GM12891 (cell line): ENCODE measurements at regions not wholly inside any gene's neighbourhood (a gene's known extent, or its start where the extent isn't known, plus 50 kb on each side); places are given as distances from the start of the nearest gene placed in this dataset.

Experiments
- POLR2A ChIP-seq: IDR thresholded peaks from 2 replicates; pipeline ENCODE4 v1.6.1; 2011; ENCODE audit warnings: low read depth, low read length, control low read depth
- POLR2AphosphoS5 ChIP-seq: IDR thresholded peaks from 2 replicates; pipeline ENCODE4 v1.6.1; 2011; ENCODE audit warnings: low read depth, low read length, control low read depth
- SPI1 ChIP-seq: IDR thresholded peaks from 2 replicates; pipeline ENCODE4 v1.6.1; 2011; ENCODE audit warnings: low read depth, low read length, control low read depth
- TAF1 ChIP-seq: IDR thresholded peaks from 2 replicates; pipeline ENCODE4 v1.6.1; 2011; ENCODE audit warnings: low read depth, low read length, control low read depth

- TF ChIP-seq TAF1: no peak
- TF ChIP-seq POLR2A: no peak
- no peak for TF ChIP-seq POLR2AphosphoS5
- TF ChIP-seq SPI1: no peak
Measured at GRCh38 chr3:81154611-81155143, 606.8 kb downstream of the GBE1 start.
